ENCODE measurements at regions not wholly inside any gene's neighbourhood (a gene's known extent, or its start where the extent isn't known, plus 50 kb on each side); places are given as distances from the start of the nearest gene placed in this dataset.

GRCh38 chr2:59702026-59702425 lies 851.4 kb downstream of the BCL11A start:
- Histone ChIP-seq H3K18ac (ENCODE audit: extremely low read depth, low read length) (no peak overlapping the region), H2AK5ac (ENCODE audit: low read depth, low read length) (no peak overlapping the region)

More at GRCh38 chr2:59702026-59702425, 851.4 kb downstream of the BCL11A start:
- H2BK15ac ChIP-seq (ENCODE audit: low read length): no peak overlapping the region
- DNase-seq (ENCODE audit: low read depth in 1 of 2, low spot score in 2 of 2): no peak
- no peaks in the 10 kb centered on the region for H3K23me2 ChIP-seq (ENCODE audit: low read depth, low read length)
- no peaks in the 10 kb centered on the region for H3K9me3 ChIP-seq (ENCODE audit: insufficient read depth in 2 of 2, low read depth in 1 of 2, low read length in 1 of 2)
- no peak overlapping the region for H4K8ac ChIP-seq (ENCODE audit: extremely low read depth, insufficient read depth, low read length)
- H3K79me2 ChIP-seq (ENCODE audit: control insufficient read depth in 1 of 2, insufficient read depth in 2 of 2, low read length in 2 of 2): no peaks in the 10 kb centered on the region
- ChIA-PET POLR2A (ENCODE audit: partially characterized antibody) (no interaction called here), CTCF (ENCODE audit: partially characterized antibody) (no interaction called here)
- no peak overlapping the region for H4K5ac ChIP-seq (ENCODE audit: insufficient read length, low read depth, low read length)
- no peak overlapping the region for H2BK120ac ChIP-seq (replicated peaks; ENCODE audit: low read depth, low read length)
- H2BK12ac ChIP-seq (ENCODE audit: low read depth, low read length): no peak overlapping the region
- H4K20me1 ChIP-seq (replicated peaks in 1 of 2; ENCODE audit: control insufficient read depth in 1 of 2, insufficient read depth in 2 of 2, low read length in 2 of 2): no peaks in the 10 kb centered on the region
- TF ChIP-seq GABPA (IDR thresholded peaks at IDR 0.05; ENCODE audit: borderline replicate concordance, insufficient read depth, low read length) (no peak), BACH1 (IDR thresholded peaks at IDR 0.05; ENCODE audit: low read length) (no peak), KDM5A (IDR thresholded peaks at IDR 0.05; ENCODE audit: low read length) (no peak), CTCF (IDR thresholded peaks at IDR 0.05; ENCODE audit: control extremely low read depth in 1 of 3, insufficient read depth in 1 of 3, low read depth in 1 of 3, low read length in 3 of 3) (no peak), ATF3 (IDR thresholded peaks at IDR 0.05; ENCODE audit: insufficient read depth, low read depth, low read length) (no peak), CHD2 (IDR thresholded peaks at IDR 0.05; ENCODE audit: low read length) (no peak), TCF12 (IDR thresholded peaks at IDR 0.05; ENCODE audit: low read depth, low read length) (no peak), SIX5 (IDR thresholded peaks at IDR 0.05; ENCODE audit: low read depth, low read length) (no peak), SP1 (IDR thresholded peaks at IDR 0.05; ENCODE audit: low read depth, low read length) (no peak), ASH2L (IDR thresholded peaks at IDR 0.05; ENCODE audit: low read length) (no peak), SP2 (IDR thresholded peaks at IDR 0.05; ENCODE audit: low read length) (no peak), RBBP5 (IDR thresholded peaks at IDR 0.05; ENCODE audit: borderline replicate concordance, low read depth, low read length) (no peak), RAD21 (IDR thresholded peaks at IDR 0.05 in 1 of 2, conservative IDR thresholded peaks at IDR 0.05 in 1 of 2; ENCODE audit: low read depth in 2 of 2, low read length in 2 of 2) (no peak)
- no peaks in the 10 kb centered on the region for H3K4me1 ChIP-seq (replicated peaks in 1 of 4; ENCODE audit: control insufficient read depth in 3 of 4, insufficient read depth in 4 of 4, low read length in 3 of 4)
- no peak overlapping the region for H3K4ac ChIP-seq (replicated peaks; ENCODE audit: insufficient read length, low read depth, low read length)
- no peak overlapping the region for H3K9ac ChIP-seq (replicated peaks in 1 of 4; ENCODE audit: extremely low read depth in 1 of 4, low read depth in 3 of 4, low read length in 3 of 4)
- no peak overlapping the region for H2AFZ ChIP-seq (ENCODE audit: low read length)
- H3K79me1 ChIP-seq (ENCODE audit: low read depth, low read length): no peaks in the 10 kb centered on the region
- no peak overlapping the region for H4K91ac ChIP-seq (replicated peaks; ENCODE audit: insufficient read length, low read length)
- H2BK20ac ChIP-seq (ENCODE audit: low read length): no peak overlapping the region
- H3K14ac ChIP-seq (ENCODE audit: insufficient read length): no peak overlapping the region
- H3K4me3 ChIP-seq (ENCODE audit: extremely low read depth in 1 of 4, insufficient read depth in 2 of 4, low read depth in 3 of 4, low read length in 4 of 4): no peak overlapping the region
- no peak overlapping the region for H3K23ac ChIP-seq (ENCODE audit: insufficient read length)
- 93% methylated on average over 1 of the region's 1 CpG; no CpG with 5 or more reads in 1 of the 2 experiments for WGBS, 2 experiments (ENCODE audit: extremely low coverage in 1 of 2, insufficient coverage in 1 of 2, insufficient read length in 1 of 2, insufficient replicate concordance in 2 of 2, low coverage in 1 of 2, low lambda C conversion rate in 2 of 2, missing lambda C conversion rate in 1 of 2)
- H3K27me3 ChIP-seq (replicated peaks in 1 of 4; ENCODE audit: control insufficient read depth in 3 of 4, extremely low read depth in 1 of 4, insufficient read depth in 3 of 4, low read length in 3 of 4): no peaks in the 10 kb centered on the region
- no peak overlapping the region for H3K56ac ChIP-seq (replicated peaks; ENCODE audit: insufficient read length, low read depth, low read length)
- H3K36me3 ChIP-seq (ENCODE audit: control insufficient read depth in 2 of 4, insufficient read depth in 4 of 4, low read length in 3 of 4): no peaks in the 10 kb centered on the region
- no peak for FAIRE-seq
- no peak overlapping the region for H3K4me2 ChIP-seq (ENCODE audit: insufficient read depth in 1 of 2, low read depth in 2 of 2, low read length in 2 of 2)
- no peak overlapping the region for H3K27ac ChIP-seq (ENCODE audit: low read depth, low read length)
- H2BK5ac ChIP-seq (ENCODE audit: low read depth, low read length): no peak overlapping the region
